NCI-H1417 treated with DMSO at 0.1 percent for 48 hours (cell line): ENCODE measurements at regions not wholly inside any gene's neighbourhood (a gene's known extent, or its start where the extent isn't known, plus 50 kb on each side); places are given as distances from the start of the nearest gene placed in this dataset.

Experiments
- DNase-seq: peaks from one replicate; lab custom pipeline; 2025; lab: John Stamatoyannopoulos, UW

DNA sequence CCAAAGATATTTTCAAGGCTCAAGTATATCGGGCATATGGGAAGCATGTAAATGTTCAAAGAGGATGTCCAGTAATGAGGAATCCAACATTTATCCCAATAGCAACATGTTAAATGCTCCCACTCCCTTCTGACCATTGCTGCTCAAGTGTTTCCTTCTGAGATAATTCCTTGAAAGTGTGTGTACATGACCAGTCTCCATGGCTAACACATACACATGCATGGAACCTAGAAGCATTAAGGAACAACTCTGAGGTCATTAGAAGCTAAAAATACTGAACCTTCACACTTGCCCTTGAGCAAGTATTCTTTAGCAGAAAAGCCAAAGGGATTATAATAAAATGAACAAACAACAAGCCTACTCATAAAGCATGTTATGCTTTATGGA, 433.8 kb upstream of the TCF4 start:
- DNase-seq = no peak

DNA sequence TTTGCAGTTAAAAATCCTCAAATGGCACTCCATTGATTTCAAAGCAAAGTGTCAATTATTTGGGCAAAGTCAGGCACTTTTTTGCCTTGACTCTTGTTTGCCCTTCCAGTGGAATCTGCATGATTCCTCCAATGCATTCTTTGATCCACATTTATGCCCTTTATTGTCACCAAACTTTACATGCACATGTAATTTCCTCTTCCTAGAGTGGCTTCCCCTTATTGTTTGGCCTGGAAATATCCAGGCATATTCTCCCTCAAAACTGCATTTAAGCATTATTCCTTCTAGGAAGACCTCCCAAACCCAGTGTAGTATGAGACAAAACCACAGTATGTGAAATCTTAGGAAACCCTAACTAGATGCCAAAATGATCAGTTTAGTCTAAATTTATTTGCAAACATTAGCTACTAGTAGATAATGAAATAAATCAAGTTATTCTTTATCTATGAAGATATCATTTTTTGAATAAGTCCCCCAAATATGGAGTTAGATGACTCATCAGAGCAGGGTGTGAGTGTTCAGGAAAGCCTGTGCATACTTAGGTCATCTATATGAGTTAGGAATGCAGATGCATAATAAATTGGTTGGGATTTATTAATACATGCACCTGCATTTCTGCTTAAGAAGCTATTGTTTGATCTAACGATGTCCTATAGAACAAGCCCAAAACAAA, 433.3 kb upstream of the TCF4 start:
- DNase-seq = no peak

DNA sequence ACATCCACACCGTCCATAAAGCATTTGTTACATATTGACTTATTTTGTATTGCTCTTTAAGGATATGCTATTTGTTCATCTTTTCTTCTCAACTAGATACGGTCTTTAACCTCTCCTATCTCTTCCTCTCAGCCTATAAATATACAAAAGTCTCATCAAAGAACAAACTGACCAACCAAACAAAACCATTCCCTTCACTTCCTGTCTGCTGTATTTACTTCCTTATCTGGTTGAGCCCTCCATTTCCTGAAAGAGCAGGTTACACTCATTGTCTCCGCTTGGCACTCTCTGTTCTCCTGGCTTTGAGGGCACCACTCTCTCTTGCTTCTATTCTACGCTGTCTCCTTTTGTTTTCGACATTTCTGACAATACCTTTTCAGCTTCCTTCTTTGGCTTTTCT, 431.9 kb upstream of the TCF4 start:
- no peak for DNase-seq

DNA sequence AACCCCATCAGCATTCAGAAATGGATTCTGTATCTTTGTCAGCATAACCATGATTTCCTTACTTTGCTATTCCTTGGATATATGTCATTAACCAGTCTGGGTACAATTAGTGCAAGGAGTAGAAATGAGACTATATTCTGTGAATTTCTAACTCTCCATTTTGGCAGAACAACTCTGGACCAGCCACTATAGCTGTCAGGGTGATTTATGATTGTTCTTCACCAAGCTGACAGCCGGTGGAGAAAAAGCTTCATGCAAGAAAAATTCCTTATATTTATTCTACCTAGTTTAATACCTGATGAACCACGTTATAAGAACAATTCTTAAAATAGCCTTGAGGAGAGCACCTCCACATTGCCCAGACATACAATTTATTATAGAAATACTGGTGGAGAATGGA, 431.2 kb upstream of the TCF4 start:
- no peak for DNase-seq

DNA sequence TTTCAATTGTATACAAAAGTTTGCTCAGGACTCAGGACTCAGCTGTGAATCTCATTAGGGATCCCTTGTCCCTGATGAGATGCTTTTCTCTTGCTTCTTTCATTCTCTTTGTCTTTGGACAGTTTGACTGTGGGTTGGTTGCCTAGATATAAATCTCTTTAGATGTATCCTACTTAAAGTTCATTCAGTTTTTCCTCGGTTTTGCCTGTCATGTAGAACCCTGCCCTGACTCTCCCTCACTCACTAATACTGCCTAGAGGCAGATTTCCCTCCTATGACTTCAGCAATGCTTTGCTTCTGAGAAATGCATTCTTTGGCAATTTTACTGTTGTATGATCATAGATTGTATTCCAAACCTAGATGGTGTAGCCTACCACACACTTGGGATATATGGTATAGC, 421.4 kb upstream of the TCF4 start:
- no peak for DNase-seq

DNA sequence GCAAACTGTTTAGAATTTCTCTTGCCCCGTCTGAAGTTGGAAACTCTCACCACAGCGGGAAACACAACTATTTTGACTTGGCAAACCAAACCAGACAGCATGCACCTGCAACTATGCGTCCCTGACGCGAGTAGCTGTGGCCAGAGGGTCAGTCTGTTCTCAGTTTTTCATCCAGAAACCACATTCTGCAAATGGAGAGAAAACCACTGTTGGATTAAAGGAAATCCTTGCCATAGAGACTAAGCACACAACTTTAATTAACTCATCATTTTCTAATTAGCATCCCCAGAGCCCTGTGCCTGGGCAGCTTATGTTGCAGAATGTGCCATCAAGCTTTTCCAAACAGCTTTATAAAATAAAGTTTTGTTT, 415.7 kb upstream of the TCF4 start:
- no peak for DNase-seq

DNA sequence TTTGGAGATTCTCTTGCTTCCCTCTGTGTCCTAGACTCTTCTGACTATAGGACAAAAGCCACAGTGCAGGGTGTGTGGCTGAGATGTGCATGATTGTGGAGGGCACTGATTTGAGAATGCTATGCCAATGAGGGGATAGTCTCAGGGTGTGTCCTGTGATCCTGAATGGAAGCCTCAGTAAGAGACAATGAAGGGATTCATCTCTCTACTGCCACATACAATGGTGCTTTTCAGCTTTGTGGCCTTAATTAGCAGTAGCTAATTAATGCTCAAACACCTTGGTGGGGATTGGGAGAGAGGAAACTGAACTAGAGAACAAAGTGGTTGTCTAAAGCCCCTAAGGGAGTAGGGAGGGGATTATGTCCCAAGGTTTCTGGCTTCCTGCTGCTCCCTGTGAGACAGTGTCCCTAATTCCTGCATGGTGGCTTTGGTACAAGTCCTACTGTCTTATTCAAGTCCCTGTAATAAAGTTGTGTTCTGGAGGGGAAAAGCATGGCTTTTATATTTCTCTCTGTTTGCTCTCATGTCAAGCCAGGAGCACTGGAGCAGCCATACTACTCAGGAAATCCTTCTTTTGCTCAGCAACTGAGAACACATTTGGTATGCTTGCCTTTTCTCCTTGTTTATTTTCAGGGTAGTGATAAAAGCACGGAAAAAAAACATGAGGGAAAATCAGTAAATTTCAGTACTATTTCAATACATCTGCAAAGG, 415.2 kb upstream of the TCF4 start:
- DNase-seq = no peak

DNA sequence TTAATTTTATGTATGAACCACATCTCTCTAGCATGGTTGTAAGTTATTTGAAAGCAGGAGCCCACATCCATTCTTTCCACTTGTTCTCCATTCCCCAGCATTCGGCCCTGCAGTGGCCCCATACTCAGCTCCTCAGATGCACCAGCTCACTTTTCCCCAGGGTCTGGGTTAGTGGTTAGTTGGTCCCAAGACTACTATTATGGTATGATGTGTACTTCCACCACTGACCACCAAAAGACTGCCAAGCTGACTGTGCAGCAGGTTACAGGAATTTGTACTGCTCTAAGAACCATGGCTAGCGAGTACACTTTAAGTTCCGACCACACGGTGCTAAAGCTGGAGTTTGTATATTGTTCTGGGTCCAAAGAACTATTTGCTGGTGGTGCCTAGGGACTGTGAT, 413.6 kb upstream of the TCF4 start:
- DNase-seq = no peak

DNA sequence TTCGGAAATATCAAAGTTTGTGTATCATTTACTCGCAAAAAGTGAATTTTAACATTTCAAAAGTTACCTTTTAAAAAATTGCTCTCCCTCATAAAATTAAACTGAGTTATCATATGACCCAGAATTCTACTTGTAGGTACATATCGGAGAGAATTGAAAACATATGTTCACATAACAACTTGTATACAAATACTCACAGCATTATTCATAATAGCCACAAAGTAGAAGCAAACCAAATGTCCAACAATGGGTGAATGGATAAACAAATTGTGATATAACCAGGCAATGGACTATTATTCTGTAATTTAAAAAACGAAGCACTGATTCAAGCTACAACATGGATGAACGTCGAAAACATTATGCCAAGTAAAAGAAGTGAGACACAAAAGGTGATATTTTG, 412.0 kb upstream of the TCF4 start:
- no peak for DNase-seq

DNA sequence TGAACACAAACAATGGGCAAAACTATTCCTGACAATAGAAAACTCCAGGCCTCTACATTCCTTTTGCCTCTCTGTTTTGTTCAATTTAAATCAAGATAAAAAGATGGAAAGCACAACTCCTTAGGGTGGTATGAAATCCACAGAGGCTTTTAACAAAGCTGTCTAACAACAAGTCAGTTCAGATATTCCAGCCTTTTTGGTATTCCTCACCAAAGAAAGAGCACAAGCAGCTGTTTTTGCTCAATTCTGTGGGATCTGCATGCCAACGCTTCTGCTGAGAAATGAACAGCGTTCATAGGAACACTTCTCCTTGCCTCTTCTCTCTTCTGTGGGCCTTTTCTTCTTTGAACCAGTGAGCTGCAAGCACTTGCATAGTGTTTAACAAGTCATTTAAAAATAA, 411.6 kb upstream of the TCF4 start:
- no peak for DNase-seq

DNA sequence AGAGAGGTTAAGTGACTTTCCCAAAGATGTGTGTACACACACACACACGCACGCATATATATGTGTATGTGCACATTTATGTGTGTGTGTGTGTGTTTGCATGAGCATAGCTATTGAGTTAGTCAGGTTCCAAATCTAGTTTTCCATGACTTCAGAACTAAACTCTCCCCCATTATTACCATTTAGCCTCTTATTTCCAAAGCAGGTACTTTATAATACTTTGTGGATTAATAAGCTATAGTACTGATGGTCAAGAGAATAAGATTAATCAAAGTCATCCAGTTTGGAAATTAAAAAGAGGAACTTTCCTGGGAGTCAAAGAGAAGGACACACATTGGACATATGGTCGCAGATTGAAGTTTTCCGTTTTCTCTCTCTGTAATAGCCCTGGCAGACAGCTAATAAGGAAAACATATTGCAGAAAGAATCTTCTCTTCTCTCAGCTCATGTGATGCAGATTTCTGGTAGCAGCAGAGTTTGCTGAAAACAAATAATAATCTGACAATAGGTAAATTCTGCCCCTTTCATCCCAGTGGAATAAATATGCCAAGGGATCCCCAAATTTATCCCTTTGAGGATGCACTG, 410.9 kb upstream of the TCF4 start:
- no peak for DNase-seq

DNA sequence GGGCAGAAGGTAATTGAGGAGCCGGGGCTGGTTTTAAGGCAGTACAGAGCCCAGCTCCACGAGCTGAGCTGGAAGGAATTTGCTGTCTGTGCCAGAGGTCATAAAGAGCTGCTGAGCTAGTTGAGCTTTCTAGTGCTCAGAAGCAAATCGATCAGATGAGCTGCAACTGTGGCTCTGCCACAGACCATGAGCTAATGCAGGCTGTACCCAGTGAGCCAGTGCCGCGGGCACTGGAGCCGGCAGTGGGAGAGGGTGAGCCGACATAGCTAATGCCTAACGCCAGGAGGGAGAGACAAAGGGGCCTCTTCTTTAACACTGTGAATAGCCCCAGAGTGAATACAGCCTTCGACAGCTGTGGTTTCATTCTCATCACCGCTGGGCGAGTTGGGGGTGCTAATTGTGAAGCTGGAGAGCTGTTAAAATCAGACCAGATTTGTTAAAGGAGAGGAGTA, 410.1 kb upstream of the TCF4 start:
- no peak for DNase-seq

DNA sequence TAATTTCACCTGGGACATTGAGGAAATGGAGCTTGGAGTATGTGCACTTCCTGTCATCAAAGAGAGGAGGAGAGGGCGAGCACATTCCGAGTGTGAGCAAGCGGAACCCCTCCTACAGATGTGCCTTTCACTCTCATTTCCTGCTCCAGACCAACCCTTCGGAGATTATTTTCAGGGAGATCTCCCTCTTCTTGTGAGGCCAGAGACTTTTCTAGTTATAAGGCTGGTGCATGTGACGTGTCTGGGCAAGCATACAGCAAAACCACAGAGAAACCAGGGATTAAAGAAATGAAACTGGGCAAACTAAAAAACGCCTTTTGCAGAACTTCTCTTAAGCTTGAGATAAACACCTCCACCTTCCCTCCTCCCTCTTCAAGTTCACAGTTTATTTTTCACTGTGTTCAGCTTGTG, 409.2 kb upstream of the TCF4 start:
- no peak for DNase-seq

DNA sequence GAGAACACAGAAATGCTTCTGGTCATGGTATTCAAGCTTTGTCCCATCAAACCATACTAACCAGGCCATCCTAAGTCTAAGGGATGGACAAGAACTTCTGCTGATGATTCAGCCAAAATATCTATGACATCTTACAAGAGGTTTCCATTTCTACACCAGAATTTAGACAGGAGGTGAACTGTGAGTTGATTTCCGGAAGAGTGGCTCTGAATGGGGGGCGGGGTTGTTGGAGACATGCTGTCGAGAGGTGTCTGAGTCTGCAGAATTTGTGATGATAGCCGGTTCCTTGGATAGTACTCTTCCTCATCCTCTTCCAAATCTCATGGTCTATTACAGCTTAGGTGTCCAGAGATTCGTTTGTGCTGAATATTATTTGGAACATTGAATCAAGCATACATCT, 408.7 kb upstream of the TCF4 start:
- DNase-seq = no peak

DNA sequence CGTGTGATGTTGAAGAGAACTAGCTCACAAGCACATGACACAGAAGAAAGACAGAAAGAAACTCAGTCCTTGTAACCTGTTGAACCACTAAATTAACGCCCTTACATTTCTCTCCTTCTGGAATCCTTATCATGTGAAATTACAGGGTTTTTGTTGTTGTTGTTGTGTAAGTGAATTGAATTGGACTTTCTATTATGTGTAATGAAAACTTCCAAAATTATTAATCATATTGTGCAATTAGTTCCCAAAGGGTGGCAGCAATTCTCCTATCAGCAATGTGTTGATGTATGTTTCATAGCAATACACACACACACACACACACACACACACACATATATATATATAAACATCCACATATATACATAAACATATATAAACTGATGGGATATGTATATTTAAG, 402.2 kb upstream of the TCF4 start:
- no peak for DNase-seq

DNA sequence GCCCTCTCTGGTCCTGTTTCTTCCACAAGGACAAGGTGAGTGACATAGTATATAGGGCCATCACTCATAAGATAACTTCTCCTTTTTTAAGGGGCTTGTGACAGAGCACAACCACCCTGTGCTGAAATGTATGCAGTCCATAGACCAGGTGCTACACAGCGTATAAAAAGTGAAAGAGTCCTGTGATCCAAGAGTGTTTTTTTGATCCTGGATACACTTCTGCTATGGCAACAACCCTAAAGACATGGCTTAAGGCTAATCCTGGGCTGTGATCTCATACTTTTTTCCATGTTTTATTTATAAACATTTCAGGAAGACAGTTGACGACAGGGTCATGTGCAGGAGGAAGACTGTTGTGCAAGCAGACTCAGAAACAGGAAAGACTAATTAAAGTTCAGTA, 400.5 kb upstream of the TCF4 start:
- no peak for DNase-seq

DNA sequence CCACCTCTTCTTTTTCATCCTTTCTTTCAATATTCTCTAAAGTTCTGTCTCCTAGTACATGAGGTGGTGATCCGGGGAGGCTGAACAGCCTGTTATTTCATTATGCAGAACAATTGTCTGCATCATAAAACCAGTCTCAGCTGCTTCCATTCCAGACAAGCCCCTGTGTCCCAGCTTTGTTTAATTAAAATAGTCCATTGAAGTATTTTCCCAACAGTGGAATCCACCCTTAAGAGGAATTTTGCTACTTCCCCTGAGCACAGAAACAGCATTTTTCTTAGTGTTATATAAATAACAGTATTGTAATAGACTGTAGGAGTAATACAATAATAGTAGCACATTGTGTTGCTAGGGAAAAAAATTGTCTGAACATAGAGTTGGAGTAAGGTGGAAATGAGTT, 395.4 kb upstream of the TCF4 start:
- DNase-seq = no peak

DNA sequence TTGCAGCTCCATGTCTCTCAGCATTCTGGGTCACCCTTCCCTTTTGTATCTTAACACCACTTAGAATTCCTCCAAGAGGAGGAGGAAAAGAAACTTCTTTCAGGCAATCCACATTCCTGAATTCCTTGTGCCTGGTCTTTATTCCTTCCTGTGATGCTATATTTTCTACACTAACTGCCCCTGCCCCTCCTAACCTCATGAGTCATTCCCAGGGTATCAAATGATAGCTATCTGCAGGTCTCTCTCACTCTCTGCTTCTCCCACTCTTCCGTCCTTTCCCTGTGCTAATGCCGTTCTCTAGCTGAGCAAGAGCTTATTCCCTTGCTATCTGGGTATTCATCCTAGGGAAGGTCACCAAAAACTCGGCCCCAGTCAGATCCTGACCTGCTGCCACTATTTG, 395.0 kb upstream of the TCF4 start:
- DNase-seq = no peak

DNA sequence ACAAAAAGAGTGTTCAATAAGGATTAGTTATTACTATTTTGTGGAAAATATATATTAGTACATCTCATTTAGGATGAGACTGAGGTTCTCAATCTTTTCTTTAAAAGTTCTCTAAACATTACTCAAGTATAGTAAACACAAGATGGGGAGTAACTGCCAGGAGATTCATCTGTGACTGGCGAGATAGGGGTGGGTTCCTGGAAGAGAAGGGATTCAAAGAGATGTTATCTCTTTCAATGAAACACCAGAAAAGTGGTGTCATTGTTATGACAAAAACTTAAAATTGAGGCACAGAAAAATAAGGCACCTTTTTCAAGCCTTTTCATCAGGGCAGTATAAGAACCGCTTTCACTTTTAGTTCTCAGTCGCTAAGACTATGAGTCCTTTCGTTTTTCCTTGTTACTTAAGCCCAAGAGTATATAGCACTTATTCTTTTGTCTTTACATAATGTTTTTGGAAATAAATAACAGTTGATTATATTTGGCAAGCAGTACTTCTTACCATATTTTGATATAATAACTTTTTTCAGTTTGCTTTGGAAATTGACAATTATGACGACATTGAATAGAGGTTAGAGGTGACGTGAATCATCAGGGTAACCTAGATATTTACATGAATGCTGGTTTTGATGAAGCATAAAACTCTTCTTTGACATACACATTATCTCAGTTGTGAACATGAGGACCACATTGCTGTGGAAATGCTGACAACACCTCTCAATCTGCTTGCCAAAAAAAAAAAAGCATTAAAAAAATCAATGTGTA, 393.9 kb upstream of the TCF4 start:
- DNase-seq = no peak

DNA sequence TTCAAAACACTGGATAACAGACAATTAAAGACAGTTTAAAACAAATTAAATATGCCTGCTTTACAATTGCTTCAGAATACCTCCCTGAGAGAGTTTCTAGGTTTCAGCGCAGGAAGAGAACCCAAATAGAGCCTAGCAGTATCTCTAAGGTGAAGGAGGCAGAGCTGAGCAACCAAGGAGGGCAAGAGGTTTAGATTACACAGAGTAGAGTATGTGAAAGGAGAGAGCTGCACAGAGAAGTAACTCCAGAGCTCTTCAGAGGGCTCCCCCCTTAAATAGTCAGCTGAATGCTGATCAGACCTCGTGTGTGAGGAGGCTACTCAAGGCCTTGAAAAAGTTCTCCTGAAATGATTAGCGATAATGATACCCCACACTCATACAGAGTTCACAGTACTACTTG, 386.5 kb upstream of the TCF4 start:
- no peak for DNase-seq

DNA sequence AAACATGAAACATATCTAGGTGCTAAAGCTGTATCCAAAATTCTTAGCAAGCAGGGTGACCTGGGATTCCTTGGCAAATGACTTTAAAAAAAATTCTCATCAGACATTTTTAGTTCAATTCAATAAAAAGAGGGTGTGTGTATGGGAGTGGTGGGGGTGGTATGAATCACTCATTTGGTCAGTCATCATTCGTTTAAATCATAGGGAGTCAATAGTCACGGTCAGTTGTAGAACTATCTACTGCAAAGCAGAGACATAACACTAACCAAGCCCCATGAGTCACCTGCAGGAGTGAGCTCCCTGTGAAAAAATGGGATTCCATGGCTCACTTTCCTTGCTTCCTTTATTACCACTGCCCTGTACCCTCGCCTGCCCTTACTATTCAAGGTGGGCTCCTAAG, 380.6 kb upstream of the TCF4 start:
- DNase-seq = no peak

DNA sequence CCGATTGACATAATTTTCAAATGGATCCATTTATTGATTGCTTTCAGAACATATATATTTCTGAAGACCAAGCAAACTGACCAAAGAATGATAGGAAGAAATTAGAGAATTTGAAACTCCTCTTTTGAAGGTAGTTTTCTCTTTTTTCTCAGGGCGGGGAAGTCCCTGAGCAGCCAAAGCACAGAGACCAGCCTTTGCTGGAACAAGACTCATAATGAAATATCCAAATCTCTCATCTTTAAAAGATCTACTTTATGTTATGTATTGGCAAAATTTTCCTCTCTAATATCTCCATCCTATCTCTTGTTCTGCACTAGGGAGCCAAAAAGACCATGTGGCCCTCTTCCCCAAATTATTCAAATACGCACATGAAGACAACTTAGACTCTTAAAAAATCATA, 379.0 kb upstream of the TCF4 start:
- DNase-seq = no peak

DNA sequence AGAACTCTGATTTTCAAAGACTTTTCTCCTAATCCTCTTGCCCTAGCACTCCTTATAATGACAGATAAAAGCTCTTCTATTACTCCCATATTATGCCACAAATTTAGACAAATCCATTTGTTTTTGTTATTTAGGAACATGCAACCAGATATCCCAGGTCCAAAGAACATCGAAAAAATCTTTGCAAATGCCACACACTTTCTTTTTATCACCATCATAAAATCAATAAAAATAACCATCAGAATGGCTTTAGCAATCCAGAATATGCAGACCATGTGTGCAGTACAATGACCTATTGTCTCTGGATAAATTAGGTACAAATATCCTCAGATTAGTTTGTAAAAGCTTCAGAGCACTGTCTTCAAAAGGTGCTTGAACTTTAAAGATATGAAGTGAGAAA, 376.2 kb upstream of the TCF4 start:
- DNase-seq = no peak
